ENCODE measurements at regions not wholly inside any gene's neighbourhood (a gene's known extent, or its start where the extent isn't known, plus 50 kb on each side); places are given as distances from the start of the nearest gene placed in this dataset.

DNA sequence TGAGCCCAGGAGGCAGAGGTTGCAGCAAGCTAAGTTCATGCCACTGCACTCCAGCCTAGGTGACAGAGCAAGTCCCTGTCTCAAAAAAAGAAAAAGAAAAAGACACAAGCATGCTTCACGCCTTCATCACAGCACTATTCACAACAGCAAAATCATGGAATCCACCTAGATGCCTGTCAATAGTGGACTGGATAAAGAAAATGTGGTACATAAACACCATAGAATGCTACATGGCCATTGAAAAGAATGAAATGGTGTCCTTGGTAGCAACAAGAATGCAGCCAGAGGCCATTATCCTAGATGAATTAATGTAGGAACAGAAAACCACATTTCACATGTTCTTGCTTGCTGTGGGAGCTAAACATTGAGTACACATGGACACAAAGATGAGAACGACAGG, 392.6 kb downstream of the EIPR1 start:
- Histone ChIP-seq H3K4me3 (no peak overlapping the region), H3K36me3 (ENCODE audit: control insufficient read depth in 2 of 2, insufficient read depth in 2 of 2, low read length in 1 of 2) (no peaks in the 10 kb centered on the region), H3K27me3 (replicated peaks in 1 of 2; ENCODE audit: control insufficient read depth in 2 of 2, insufficient read depth in 2 of 2, low read length in 1 of 2) (no peaks in the 10 kb centered on the region), H3K4me1 (ENCODE audit: control insufficient read depth, insufficient read depth, low read length) (no peaks in the 10 kb centered on the region), H3K9me3 (replicated peaks; ENCODE audit: control insufficient read depth, insufficient read depth, low read length) (no peaks in the 10 kb centered on the region; the same call in 2 of the 3 replicates), H3K4me2 (ENCODE audit: control insufficient read depth, insufficient read depth) (no peak overlapping the region), H3K27ac (ENCODE audit: control insufficient read depth, insufficient read depth) (no peak overlapping the region), H2AFZ (ENCODE audit: control insufficient read depth, low read depth, low read length) (no peak overlapping the region), H4K20me1 (ENCODE audit: control insufficient read depth, insufficient read depth) (no peaks in the 10 kb centered on the region), H3K79me2 (ENCODE audit: control insufficient read depth, insufficient read depth, low read length) (no peaks in the 10 kb centered on the region), H3K9ac (ENCODE audit: control insufficient read depth, insufficient read depth, low read length) (no peak overlapping the region)
- intact Hi-C loops (cut with micrococcal nuclease; ENCODE audit: unreplicated experiment): no loop called here
- RAD21 ChIA-PET (ENCODE audit: unreplicated experiment): no interaction called here
- POLR2A ChIA-PET: no interaction called here
- no TSS peak for BruUV-seq (replicated peaks)
- 16% methylated on average over 2 of the region's 2 CpGs for WGBS (ENCODE audit: insufficient coverage, insufficient replicate concordance, low lambda C conversion rate, missing lambda C conversion rate)
- CTCF ChIA-PET: no interaction called here
- no peak for DNase-seq (ENCODE audit: low read depth, low spot score)
- ATAC-seq: no peak
- FAIRE-seq: no peak
- in situ Hi-C loops (cut with MboI): no loop called here
- SMC1A ChIA-PET (ENCODE audit: uncharacterized antibody, unreplicated experiment): no interaction called here
- no peak for TF ChIP-seq EGR1 (IDR thresholded peaks at IDR 0.05; ENCODE audit: borderline replicate concordance in 1 of 2, low read depth in 2 of 2, low read length in 2 of 2)
- no peak for TF ChIP-seq CHD1 (IDR thresholded peaks at IDR 0.05; ENCODE audit: low read depth, low read length)
- TF ChIP-seq, protein P1, sequence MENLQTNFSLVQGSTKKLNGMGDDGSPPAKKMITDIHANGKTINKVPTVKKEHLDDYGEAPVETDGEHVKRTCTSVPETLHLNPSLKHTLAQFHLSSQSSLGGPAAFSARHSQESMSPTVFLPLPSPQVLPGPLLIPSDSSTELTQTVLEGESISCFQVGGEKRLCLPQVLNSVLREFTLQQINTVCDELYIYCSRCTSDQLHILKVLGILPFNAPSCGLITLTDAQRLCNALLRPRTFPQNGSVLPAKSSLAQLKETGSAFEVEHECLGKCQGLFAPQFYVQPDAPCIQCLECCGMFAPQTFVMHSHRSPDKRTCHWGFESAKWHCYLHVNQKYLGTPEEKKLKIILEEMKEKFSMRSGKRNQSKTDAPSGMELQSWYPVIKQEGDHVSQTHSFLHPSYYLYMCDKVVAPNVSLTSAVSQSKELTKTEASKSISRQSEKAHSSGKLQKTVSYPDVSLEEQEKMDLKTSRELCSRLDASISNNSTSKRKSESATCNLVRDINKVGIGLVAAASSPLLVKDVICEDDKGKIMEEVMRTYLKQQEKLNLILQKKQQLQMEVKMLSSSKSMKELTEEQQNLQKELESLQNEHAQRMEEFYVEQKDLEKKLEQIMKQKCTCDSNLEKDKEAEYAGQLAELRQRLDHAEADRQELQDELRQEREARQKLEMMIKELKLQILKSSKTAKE (IDR thresholded peaks at IDR 0.05; ENCODE audit: low read depth, poor library complexity, severe bottlenecking): no peak
- TF ChIP-seq HCFC1 (IDR thresholded peaks at IDR 0.05; ENCODE audit: low read length): no peak
- TF ChIP-seq POU2F2 (IDR thresholded peaks at IDR 0.05; ENCODE audit: borderline replicate concordance, low read depth, low read length): no peak
- TF ChIP-seq, protein P2, sequence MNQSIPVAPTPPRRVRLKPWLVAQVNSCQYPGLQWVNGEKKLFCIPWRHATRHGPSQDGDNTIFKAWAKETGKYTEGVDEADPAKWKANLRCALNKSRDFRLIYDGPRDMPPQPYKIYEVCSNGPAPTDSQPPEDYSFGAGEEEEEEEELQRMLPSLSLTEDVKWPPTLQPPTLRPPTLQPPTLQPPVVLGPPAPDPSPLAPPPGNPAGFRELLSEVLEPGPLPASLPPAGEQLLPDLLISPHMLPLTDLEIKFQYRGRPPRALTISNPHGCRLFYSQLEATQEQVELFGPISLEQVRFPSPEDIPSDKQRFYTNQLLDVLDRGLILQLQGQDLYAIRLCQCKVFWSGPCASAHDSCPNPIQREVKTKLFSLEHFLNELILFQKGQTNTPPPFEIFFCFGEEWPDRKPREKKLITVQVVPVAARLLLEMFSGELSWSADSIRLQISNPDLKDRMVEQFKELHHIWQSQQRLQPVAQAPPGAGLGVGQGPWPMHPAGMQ (IDR thresholded peaks at IDR 0.05; ENCODE audit: borderline replicate concordance): no peak
- TF ChIP-seq ZNF274 (IDR thresholded peaks at IDR 0.05; ENCODE audit: insufficient read depth, insufficient read length): no peak
- no peak for TF ChIP-seq BHLHE40 (IDR thresholded peaks at IDR 0.05; ENCODE audit: borderline replicate concordance in 1 of 2, low read depth in 2 of 2, low read length in 1 of 2)
- TF ChIP-seq ESRRA (IDR thresholded peaks at IDR 0.05; ENCODE audit: low read length): no peak
- TF ChIP-seq WRNIP1 (IDR thresholded peaks at IDR 0.05; ENCODE audit: borderline replicate concordance, low read depth, low read length): no peak
- no peak for TF ChIP-seq GABPA (IDR thresholded peaks at IDR 0.05; ENCODE audit: low read depth)
- no peak for TF ChIP-seq MYB (IDR thresholded peaks at IDR 0.05; ENCODE audit: borderline replicate concordance, low read depth, low read length)
- no peak for TF ChIP-seq IKZF1 (conservative IDR thresholded peaks at IDR 0.05)
- TF ChIP-seq, protein P3, sequence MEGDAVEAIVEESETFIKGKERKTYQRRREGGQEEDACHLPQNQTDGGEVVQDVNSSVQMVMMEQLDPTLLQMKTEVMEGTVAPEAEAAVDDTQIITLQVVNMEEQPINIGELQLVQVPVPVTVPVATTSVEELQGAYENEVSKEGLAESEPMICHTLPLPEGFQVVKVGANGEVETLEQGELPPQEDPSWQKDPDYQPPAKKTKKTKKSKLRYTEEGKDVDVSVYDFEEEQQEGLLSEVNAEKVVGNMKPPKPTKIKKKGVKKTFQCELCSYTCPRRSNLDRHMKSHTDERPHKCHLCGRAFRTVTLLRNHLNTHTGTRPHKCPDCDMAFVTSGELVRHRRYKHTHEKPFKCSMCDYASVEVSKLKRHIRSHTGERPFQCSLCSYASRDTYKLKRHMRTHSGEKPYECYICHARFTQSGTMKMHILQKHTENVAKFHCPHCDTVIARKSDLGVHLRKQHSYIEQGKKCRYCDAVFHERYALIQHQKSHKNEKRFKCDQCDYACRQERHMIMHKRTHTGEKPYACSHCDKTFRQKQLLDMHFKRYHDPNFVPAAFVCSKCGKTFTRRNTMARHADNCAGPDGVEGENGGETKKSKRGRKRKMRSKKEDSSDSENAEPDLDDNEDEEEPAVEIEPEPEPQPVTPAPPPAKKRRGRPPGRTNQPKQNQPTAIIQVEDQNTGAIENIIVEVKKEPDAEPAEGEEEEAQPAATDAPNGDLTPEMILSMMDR (IDR thresholded peaks at IDR 0.05 in 2 of 3, conservative IDR thresholded peaks at IDR 0.05 in 1 of 3; ENCODE audit: control insufficient read depth in 2 of 3, extremely low read depth in 1 of 3, insufficient read depth in 1 of 3, low read depth in 3 of 3, low read length in 3 of 3): no peak
- TF ChIP-seq, protein P4, sequence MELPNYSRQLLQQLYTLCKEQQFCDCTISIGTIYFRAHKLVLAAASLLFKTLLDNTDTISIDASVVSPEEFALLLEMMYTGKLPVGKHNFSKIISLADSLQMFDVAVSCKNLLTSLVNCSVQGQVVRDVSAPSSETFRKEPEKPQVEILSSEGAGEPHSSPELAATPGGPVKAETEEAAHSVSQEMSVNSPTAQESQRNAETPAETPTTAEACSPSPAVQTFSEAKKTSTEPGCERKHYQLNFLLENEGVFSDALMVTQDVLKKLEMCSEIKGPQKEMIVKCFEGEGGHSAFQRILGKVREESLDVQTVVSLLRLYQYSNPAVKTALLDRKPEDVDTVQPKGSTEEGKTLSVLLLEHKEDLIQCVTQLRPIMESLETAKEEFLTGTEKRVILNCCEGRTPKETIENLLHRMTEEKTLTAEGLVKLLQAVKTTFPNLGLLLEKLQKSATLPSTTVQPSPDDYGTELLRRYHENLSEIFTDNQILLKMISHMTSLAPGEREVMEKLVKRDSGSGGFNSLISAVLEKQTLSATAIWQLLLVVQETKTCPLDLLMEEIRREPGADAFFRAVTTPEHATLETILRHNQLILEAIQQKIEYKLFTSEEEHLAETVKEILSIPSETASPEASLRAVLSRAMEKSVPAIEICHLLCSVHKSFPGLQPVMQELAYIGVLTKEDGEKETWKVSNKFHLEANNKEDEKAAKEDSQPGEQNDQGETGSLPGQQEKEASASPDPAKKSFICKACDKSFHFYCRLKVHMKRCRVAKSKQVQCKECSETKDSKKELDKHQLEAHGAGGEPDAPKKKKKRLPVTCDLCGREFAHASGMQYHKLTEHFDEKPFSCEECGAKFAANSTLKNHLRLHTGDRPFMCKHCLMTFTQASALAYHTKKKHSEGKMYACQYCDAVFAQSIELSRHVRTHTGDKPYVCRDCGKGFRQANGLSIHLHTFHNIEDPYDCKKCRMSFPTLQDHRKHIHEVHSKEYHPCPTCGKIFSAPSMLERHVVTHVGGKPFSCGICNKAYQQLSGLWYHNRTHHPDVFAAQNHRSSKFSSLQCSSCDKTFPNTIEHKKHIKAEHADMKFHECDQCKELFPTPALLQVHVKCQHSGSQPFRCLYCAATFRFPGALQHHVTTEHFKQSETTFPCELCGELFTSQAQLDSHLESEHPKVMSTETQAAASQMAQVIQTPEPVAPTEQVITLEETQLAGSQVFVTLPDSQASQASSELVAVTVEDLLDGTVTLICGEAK (IDR thresholded peaks at IDR 0.05; ENCODE audit: borderline replicate concordance): no peak
- no peak for TF ChIP-seq KAT2A (conservative IDR thresholded peaks at IDR 0.05; ENCODE audit: control insufficient read depth, low read depth, low read length)

All from GM12878 (cell line).